GM12872 (cell line): ENCODE measurements at regions not wholly inside any gene's neighbourhood (a gene's known extent, or its start where the extent isn't known, plus 50 kb on each side); places are given as distances from the start of the nearest gene placed in this dataset.

Source experiments
- CTCF ChIP-seq: IDR thresholded peaks from 3 replicates; pipeline ENCODE4 v1.5.1; 2011; ENCODE audit warnings: low read depth, mild to moderate bottlenecking, low read length, moderate library complexity; ENCODE audit not compliant: insufficient read depth

- TF ChIP-seq CTCF: no peak
These were observed 285.9 kb downstream of the CHRM3 start for GRCh38 chr1:239672256-239672655.

- TF ChIP-seq CTCF: no peak
These were observed 289.4 kb downstream of the CHRM3 start for GRCh38 chr1:239675735-239676134.

GRCh38 chr1:239676522-239677273, 290.3 kb downstream of the CHRM3 start:
- no peak for TF ChIP-seq CTCF

DNA sequence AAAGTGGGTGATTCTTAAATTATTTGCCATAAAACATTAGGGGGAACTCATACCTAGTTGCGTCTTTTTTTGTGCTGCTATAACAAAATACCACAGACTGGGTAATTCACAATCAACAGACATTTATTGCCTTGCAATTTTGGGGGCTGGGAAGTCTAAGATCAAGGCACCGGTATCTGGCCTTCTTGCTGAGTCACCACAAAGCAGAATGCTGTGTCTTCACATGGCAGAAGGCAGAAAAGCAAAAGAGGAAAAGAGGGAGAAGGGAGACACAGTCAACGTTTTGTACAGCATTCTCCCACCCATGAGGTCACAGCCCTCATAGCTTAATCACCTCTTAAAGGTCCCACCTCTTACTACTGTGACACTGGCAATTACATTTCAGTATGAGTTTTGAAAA, 291.0 kb downstream of the CHRM3 start:
- no peak for TF ChIP-seq CTCF

DNA sequence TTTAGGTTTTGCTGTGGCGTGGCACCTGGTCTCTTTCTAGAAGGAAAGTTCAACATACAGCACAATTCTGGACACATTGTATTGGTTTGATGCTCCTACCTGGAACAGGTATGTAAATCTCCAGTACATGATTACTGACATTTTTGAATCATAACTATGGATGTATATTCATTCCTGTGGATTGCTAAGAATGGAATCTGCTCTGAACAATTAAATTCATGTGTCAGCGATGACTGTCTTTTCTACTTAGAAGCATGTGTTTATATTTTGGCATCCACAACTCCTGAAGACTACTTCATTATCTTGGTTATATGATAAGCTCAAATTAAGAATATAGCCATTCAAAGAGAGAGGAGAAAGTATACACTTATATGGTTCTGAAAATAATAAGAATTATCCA, 291.8 kb downstream of the CHRM3 start:
- TF ChIP-seq CTCF: no peak

- no peak for TF ChIP-seq CTCF
These were observed 295.7 kb downstream of the CHRM3 start for GRCh38 chr1:239682046-239682445.

- no peak for TF ChIP-seq CTCF
These were observed 296.6 kb downstream of the CHRM3 start for GRCh38 chr1:239682960-239683359.
